ENCODE measurements at regions not wholly inside any gene's neighbourhood (a gene's known extent, or its start where the extent isn't known, plus 50 kb on each side); places are given as distances from the start of the nearest gene placed in this dataset.

GRCh38 chr11:116187026-116187425 is 585.8 kb downstream of the BUD13 start:
- TF ChIP-seq, protein P1, sequence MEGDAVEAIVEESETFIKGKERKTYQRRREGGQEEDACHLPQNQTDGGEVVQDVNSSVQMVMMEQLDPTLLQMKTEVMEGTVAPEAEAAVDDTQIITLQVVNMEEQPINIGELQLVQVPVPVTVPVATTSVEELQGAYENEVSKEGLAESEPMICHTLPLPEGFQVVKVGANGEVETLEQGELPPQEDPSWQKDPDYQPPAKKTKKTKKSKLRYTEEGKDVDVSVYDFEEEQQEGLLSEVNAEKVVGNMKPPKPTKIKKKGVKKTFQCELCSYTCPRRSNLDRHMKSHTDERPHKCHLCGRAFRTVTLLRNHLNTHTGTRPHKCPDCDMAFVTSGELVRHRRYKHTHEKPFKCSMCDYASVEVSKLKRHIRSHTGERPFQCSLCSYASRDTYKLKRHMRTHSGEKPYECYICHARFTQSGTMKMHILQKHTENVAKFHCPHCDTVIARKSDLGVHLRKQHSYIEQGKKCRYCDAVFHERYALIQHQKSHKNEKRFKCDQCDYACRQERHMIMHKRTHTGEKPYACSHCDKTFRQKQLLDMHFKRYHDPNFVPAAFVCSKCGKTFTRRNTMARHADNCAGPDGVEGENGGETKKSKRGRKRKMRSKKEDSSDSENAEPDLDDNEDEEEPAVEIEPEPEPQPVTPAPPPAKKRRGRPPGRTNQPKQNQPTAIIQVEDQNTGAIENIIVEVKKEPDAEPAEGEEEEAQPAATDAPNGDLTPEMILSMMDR (IDR thresholded peaks at IDR 0.05) = no peak
- TF ChIP-seq POLR2A (IDR thresholded peaks at IDR 0.05) (no peak), EP300 (IDR thresholded peaks at IDR 0.05) (no peak)
